Right ventricle myocardium superior (tissue), 1 donor: ENCODE measurements at regions not wholly inside any gene's neighbourhood (a gene's known extent, or its start where the extent isn't known, plus 50 kb on each side); places are given as distances from the start of the nearest gene placed in this dataset.

Experiments used
- ATAC-seq: fragments of 200-7000 bp; cut with Tn5 transposase; one replicate; pipeline ENCODE4 v1.9.1; 2020; ENCODE audit warnings: mild to moderate bottlenecking; ENCODE audit not compliant: poor library complexity
- DNase-seq: peaks from one replicate; pipeline ENCODE4 v3.0.0-alpha.2; 2020
- intact Hi-C: fragments of 100-400 bp; cut with DNase I; formaldehyde crosslinking; loops from one replicate; pipeline ENCODE4 v1.11.2; 2022
- donor health status: DM: no; HTN: yes; CAD: no; lungs with severe emphysema.

DNA sequence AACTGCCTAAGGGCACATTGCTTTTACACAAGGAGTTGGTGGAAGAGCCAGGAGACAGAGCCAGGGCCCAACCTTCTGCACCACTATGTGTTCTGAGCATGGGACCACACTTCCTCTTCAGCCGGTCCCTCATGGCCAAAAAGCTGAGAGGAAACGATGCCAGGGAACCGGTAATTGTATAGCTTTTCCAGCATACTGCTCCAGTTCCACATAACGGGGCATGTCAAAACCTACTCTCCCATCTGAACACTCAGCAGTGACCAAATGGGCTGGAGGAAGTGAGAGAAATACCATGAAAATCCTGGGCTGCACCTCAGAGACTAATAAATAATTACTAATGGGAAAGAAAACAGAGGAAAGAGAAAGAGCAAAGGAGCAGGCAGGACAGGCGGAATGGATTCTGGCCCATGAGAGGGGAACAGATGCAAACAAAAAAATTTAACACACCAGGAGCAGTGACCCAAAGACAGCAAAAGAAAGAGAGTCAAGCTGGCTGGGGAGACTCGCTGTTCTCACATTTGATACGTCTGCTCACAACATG, 52.0 kb upstream of the BMP2 start:
- ATAC-seq (peak; percentile 61), DNase-seq (no peak)
- intact Hi-C loops: no loop called here

DNA sequence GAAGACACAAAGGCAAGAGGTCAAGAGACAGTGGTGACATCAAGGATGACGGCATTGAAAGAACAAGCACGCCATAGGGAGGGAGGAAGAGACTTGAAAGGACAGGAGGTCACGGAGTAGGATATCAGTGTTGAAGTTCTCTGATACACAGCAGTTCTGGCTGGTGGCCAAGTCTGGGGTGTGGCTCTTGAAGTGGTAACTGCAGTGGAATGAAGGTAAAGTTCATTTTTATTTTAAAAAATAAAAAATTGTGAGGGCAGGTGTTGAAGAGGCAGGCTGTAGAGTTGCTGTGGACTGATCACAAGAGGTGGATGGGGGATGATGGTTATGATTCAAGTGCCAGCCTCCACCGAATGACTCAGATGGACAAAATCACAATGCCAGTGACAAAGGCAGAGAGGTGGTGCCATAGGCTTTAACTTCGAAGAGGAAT, 53.2 kb upstream of the BMP2 start:
- DNase-seq (no peak), ATAC-seq (no peak)
- intact Hi-C loops: no loop called here

DNA sequence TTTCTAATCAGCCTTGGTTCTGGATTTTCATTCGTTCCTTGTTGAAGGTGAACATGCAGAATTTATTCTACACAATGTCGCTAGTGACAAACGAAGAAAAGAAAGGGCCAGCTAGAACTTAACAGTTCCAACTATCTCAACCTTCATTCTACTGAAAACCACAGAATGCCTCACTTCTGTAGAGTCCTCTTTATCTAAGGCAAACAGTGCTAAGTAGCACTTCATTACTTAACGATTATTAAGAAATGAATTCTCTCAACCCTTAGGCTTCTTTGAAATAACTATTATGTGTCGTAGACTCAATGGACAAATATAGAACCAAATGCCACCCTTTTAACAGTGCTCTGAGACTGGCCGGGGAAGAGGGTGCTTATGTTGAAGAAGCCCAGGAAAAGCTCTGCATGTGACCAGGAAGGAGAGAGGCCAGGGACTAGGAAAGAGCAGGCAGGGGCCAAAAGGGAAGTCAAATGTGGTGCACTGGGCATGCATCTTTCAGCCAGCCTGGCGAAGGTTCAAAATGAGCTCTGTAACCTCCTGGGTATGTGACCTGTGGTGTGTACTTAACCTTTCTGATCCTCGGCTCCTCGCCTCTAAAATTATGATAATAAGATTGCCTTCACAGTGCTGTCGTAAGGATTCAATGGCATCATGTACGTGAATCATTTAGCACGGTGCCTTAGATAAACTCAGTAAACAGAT, 55.4 kb upstream of the BMP2 start:
- no peak for ATAC-seq
- intact Hi-C loops: no loop called here
- no peak for DNase-seq

DNA sequence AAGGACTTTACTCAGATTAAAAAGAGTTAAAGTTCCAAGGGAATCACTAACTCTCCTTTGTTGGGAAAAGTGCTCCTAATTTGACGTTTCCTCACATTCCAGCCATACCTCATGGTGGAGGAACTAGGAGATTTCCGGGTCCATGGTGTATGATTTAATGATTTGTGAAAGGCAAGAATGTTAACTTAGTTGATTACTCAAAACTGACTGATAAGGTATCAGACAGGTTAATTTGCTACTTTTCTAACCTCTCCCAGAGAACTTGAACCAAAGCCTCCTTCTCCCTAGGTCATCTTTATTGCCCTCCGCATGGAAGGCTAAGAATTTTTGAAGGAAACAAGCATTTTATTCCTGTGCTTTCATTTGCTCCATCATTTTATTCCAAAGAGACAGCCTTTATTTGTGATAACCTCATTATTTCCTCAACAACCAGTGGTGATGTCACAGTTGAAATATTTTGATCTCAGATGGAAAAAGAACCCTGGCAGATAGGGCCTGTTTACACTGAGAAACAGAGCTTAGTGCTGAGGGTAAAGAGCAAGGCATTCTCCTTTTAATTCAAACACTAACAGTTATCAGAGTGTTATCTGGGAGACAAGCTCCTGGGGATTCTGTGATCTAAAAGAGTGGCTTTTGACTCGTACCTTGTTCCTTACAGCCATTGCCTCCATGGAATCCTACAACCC, 57.4 kb upstream of the BMP2 start:
- ATAC-seq (no peak), DNase-seq (no peak)
- intact Hi-C loops: no loop called here

DNA sequence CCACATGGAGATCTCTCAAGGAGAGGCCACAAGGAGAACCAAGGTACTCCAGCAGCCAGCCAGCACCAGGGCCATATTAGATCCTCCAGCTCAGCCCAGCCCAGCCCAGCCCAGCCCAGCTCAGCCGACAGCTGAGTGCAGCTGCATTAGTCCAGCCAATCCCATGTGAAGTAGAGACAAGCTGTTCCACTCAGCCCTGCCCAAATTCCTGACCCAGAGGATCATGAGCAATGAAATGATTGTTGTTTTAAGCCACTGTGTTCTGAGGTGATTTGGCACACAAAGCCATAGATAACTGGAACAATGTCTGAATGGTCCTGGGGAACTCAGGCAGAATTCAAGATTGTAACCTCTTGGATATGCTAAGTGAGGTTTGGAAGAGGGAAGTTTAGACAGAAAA, 59.5 kb upstream of the BMP2 start:
- intact Hi-C loops: no loop called here
- peak; percentile 87 for ATAC-seq
- DNase-seq: peak; percentile 69

DNA sequence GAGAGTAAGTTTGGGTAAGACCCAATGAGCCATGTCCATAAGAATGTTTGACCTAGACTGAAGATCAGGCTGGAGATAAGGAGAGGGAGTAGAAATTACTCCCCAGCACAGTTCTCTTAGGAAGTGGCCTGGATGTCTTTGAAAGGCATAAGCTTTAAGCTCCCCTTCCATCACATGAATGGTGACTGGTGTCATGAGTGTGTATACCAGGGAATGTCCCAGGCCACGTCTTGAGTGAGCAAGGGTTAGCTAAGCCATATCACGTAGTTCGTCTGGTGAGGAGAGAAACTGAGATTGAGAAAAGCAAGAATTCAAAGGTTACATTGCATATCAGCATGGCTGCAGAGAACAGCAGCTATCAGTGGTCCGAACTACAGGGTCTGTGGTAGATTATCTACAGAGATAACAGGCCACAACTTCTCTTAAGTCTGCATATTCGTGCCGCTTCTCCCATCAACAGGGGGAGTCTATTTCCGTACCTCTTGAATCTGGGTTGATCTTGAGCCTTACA, 60.1 kb upstream of the BMP2 start:
- intact Hi-C loops: no loop called here
- ATAC-seq: no peak
- no peak for DNase-seq

DNA sequence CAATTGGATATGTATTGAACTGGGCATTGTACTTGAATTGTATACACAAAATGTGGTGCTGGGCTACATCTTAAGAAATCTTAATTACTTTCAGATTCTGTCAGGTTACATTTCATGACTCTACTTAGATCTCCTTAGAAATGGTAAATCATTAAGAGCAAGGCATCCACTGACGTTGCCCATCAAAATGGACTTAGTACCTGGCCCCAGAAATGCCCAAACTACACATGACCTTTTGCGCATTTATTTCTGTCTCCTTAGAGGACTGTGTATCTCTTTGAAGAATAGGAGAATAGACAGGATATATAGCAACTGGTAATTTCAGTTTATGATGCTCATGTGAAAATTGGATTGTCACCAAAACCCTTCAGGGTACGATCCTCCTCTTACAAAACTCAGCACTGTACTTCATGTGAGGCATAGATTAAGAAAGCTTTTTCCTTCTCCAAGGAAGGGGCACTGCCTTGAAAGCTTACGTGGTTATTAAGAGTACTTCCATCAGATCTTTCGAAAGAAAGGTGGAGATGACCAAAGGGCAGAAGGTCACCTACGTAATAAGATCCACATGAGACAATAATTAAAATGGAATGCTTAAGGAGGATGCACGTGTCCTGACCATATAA, 61.4 kb upstream of the BMP2 start:
- ATAC-seq (no peak), DNase-seq (no peak)
- intact Hi-C loops: no loop called here

DNA sequence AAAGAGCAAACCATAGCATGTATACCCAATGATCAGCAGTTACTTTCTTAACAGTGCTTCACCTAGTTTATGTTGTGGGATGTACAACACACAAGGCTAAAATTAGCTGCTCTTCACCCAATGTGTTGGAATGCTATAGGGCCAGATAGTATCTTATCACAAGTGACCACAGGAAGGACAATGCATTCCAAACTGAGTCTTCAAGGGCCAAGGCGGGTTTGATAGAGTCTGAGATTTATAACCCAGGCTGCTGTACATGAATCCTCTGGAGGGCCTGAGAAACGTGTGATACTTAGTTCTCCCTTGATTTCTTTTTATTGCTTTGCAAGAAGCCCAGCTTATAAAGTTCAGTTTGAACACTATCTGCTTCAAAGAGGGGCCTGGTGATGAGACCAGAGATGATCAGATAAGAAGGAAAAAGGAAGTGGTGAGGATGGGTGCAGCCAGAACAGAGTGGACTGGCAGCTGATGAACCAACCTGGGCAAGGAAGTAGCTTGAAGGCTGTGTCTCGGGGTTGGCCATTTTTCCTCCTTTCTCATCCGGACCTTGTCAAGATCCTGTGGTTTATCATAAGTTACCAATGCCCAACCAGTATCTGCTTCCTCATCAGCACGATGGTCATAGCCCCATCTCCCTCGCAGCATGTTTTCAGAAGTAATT, 62.2 kb upstream of the BMP2 start:
- no peak for ATAC-seq
- DNase-seq: no peak
- intact Hi-C loops: no loop called here

DNA sequence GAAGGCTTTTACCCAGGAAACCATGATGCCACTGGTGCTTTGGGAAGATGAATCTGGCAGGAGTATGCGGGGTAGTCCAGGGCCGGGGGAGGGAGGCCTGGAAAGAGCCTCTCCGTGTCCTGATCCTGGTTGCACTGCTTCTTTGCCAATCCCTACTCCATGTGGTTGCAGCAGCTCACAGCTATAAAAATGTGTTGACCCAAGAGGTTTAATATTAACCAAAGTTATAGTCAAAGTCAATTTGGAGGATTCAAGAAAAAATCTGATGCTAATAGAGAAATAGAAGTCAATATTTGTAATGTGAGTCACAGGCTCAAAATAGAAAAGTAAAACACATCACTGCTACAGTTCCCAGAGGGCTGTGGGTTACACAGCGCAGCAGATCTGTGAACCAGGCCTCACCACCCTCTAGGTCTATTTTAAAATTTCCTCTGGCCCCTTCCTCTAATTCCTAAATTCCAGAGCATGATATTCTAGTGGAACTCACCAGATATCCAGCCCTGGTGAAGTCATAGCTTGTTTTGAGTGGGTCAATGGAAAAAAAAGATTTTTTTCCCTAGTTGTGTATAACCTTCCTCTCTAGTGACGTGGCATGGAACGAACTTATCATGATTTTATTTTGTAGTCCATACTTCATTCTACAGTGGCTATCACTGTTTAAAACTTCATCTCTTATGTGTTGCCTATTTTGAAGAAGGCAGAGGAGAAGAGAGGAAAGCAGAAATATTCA, 63.2 kb upstream of the BMP2 start:
- intact Hi-C loops: no loop called here
- ATAC-seq (peak; percentile 49), DNase-seq (no peak)

DNA sequence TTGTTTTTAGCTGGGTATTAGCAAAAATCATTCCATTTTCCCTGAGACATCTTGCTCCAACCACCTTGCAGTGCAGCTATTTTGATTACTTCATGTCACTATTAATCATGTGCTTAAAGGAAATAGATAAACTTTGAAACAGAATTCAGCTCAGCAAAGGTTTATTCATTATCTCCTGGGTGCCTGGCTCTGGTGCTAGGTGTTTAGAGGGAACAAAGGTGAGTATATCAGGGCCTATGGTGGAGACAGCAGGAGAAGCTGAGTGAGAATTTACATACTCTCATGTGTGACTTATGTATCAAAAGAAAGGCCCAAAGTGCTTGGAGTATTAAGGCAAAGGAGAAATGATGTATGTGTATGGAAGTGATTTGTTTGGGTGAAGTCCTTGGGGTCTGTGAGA, 63.8 kb upstream of the BMP2 start:
- ATAC-seq: no peak
- intact Hi-C loops: no loop called here
- no peak for DNase-seq

DNA sequence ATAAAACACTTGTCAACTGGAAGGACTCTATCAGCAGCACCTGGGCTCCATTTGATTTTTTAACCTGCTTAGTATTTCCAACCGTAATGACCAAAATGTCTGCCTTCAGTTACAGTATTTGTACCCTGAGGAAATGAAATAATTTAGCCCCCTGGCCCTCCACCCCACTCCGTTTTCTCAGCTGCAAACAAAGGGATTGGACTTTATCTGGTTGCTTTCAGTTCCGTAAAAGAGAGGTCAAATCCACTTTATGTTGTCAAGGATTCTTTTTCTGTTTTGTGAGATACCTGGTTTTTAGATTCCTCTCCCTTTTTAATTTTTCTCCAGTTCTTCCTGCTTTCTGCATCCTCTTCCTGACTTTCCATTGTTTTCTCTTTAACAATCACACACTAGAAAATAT, 64.4 kb upstream of the BMP2 start:
- DNase-seq: no peak
- intact Hi-C loops: no loop called here

DNA sequence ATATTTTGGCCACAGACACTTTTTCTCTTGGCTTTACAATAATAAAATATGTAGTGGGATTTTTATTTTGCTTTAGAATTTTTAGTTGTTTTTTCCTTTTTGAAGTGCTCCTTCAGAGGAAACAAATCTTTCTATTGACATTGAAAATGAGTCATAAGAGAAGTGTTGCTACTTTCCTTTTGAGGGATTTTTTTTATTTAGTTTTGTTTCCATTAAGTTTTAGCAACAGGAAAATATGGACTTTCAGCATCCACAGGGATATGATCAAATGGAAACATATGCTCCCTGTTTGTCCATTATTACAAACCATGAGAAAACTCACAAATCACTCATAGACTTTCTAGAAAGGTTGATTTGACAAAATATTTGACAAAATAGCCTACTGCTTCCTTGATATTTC, 65.3 kb upstream of the BMP2 start:
- DNase-seq (no peak), ATAC-seq (no peak)
- intact Hi-C loops: no loop called here

More for the DNA sequence above, 64.4 kb upstream of the BMP2 start:
- ATAC-seq: no peak

DNA sequence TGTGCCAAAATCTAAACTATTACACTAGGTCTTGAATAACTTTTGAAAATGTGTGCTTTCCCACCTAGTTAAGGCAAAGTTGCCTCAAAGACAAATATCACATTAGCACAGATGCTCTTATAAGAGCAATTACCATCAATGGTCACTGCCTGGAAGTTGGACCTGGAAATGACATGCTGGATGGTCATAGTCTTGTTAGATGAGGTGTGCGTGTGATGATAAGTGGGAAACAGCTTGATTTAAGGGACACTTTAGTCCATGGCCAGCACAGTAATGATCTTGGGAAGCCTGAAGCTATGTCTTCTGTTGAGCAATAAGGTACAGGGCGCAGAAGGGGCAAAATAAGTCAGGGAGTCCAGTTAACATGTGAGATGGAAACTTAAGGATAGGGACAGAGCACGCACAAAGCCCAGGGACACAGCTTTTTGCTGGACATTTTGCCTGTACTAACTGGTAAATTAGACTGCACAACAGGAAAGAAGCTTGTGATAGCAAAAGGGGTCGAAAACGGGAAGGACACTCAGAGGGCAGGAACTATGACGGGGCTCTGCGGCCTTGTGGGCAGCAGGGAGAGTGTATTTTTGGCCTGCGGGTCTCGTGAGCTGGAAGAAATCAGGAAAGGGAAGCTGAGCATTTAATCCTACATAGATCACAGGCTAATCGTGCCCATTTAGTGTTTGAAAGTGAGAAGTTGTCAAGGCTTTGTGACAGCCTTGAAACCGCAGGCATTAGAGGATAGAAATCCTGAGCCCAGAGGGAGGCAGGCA, 66.7 kb upstream of the BMP2 start:
- ATAC-seq (peak; percentile 63), DNase-seq (peak; percentile 61)
- intact Hi-C loops: no loop called here

DNA sequence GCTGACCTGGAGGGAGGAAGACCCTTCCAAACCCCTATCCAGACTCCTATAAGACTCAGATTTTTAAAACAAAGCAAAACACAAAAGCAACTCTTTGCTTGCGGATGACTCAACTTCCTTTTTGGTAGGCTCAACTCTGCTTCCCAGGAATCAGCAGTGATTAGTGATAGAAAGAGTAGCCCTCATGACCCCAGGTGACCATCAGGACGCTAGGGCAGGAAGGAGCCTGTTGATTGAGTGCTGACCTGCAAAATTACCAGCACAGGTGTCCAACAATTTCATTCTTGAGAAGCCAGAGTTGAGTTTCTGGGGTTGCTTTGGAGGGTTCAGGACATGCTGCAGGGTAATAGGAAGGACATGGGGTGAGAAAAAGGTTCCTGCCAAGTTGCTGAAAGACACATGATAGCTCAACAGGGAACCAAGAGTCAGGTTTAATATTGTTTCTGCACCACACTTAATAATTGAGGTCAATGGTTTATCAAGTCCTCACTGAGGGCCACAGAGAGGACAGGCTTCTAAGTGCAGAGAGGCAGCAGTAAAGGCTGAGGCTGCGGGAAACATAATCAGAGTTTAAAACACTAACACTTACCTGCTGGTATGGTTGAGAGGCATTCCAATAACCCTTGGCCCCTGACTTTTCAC, 67.4 kb upstream of the BMP2 start:
- DNase-seq: no peak
- no peak for ATAC-seq
- intact Hi-C loops: no loop called here

DNA sequence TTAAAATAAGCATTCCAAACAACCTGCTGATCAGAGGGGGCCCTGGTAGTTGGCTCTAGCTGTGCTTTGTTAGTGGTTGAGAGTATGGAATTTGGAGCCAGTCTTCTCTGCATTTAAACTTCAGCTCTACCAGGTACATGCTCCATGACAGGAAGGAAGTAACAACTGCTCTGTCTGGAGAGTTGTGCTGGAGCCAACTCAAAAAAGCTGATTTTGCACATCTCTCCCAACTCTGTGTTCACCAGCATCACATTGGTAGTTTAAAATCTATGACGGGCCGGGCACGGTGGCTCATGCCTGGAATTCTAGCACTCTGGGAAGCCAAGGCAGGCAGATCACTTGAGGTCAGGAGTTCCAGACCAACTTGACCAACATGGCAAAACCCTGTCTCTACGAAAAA, 68.8 kb upstream of the BMP2 start:
- intact Hi-C loops: no loop called here
- no peak for ATAC-seq

DNA sequence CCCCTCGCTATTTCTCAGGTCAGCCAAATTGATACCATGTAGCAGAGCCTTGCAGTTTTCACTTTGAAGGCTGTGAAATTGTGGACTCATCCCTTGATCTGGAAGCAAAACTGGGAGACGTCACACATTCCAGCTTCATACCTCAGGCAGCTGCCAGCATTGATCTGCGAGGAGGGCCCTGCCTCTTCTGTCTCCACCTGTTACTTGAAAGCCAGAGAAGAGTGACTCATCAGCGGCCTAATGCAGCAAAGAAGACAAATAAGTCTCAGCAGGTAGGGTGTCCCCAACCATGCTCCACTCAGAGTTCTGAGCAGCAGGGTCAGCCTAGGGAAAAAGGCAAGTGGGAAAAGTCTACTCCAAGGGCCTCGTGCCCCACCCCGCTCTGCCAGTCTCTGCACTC, 69.4 kb upstream of the BMP2 start:
- no peak for ATAC-seq

More for the DNA sequence above, 68.8 kb upstream of the BMP2 start:
- DNase-seq: no peak

DNA sequence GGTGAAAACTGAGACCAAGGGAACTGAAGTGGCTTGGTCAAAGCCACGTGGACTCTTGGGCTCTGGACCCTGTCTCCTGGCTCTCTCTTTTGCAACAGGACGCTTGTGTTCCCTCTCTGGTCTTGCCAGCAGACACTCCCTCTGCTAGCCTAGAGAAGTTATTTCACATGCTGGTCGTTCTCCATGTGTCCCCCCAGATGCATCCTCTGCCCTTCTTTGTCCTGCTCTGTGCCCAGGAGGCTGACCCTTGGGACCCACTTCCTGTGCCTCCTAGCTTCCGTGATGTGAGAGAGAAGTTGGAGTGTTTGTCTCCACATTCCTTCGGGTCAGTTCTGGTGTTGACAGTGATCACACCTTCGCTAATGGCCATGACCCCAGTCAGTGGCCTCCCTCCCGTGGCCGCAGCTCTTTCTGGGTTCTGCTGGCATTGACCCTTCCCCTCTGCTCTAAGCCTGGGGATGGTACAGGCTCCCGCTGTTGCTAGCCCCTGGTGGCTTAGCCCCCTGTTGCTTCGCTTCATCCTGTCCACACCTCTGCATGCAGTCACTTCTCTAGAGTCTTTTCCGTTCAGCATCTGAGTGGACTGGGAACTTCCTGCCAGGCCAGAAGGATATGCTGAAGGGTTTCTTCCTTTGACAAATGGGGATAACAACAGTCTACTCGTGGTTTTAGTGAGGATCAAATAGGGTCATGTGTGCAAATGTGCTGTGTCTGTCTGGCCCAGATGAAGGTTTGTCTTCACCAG, 70.1 kb upstream of the BMP2 start:
- no peak for DNase-seq
- intact Hi-C loops: no loop called here
- ATAC-seq: no peak

More for the DNA sequence above, 69.4 kb upstream of the BMP2 start:
- intact Hi-C loops: no loop called here
- no peak for DNase-seq
